Activated CD8-positive, alpha-beta memory T cell treated with anti-CD3 and anti-CD28 coated beads, Interleukin-2, amount 50 U/mL, for 24 hours (primary cell): ENCODE measurements at regions not wholly inside any gene's neighbourhood (a gene's known extent, or its start where the extent isn't known, plus 50 kb on each side); places are given as distances from the start of the nearest gene placed in this dataset.

Experiments used
- DNase-seq: peaks from one replicate; pipeline ENCODE4 v3.0.0-alpha.2; 2020; ENCODE audit errors: extremely low read depth

GRCh38 chr5:155960177-155960576 lies 366.8 kb upstream of the SGCD start:
- no peak for DNase-seq

- no peak for DNase-seq
These were observed 357.4 kb upstream of the SGCD start for GRCh38 chr5:155969537-155969936.

GRCh38 chr5:155974369-155974768 lies 352.6 kb upstream of the SGCD start:
- no peak for DNase-seq

GRCh38 chr5:155978850-155979249 lies 348.1 kb upstream of the SGCD start:
- no peak for DNase-seq

- no peak for DNase-seq
These were observed 344.6 kb upstream of the SGCD start for GRCh38 chr5:155982354-155982753.

- no peak for DNase-seq
These were observed 343.0 kb upstream of the SGCD start for GRCh38 chr5:155983954-155984353.

- no peak for DNase-seq
These were observed 339.6 kb upstream of the SGCD start for GRCh38 chr5:155987265-155987810.

GRCh38 chr5:155989879-155990278 lies 337.1 kb upstream of the SGCD start:
- DNase-seq, result no peak

GRCh38 chr5:155996123-155996522 lies 330.8 kb upstream of the SGCD start:
- DNase-seq, result no peak

- no peak for DNase-seq
These were observed 328.7 kb upstream of the SGCD start for GRCh38 chr5:155998257-155998656.

- no peak for DNase-seq
These were observed 326.8 kb upstream of the SGCD start for GRCh38 chr5:156000115-156000514.

GRCh38 chr5:156004754-156005153 lies 322.2 kb upstream of the SGCD start:
- no peak for DNase-seq

GRCh38 chr5:156006026-156006647 lies 320.8 kb upstream of the SGCD start:
- DNase-seq, result no peak

GRCh38 chr5:156008844-156009243 lies 318.1 kb upstream of the SGCD start:
- no peak for DNase-seq

GRCh38 chr5:156009583-156009982 lies 317.4 kb upstream of the SGCD start:
- DNase-seq, result no peak

- no peak for DNase-seq
These were observed 311.8 kb upstream of the SGCD start for GRCh38 chr5:156015137-156015536.

- DNase-seq, result no peak
These were observed 307.8 kb upstream of the SGCD start for GRCh38 chr5:156019130-156019529.

- DNase-seq, result no peak
These were observed 307.3 kb upstream of the SGCD start for GRCh38 chr5:156019571-156020180.

GRCh38 chr5:156020647-156021046 lies 306.3 kb upstream of the SGCD start:
- no peak for DNase-seq

GRCh38 chr5:156021866-156022265 lies 305.1 kb upstream of the SGCD start:
- DNase-seq, result no peak

GRCh38 chr5:156025656-156026055 lies 301.3 kb upstream of the SGCD start:
- no peak for DNase-seq

- no peak for DNase-seq
These were observed 295.8 kb upstream of the SGCD start for GRCh38 chr5:156031181-156031580.

- DNase-seq, result no peak
These were observed 290.3 kb upstream of the SGCD start for GRCh38 chr5:156036640-156037039.
